Hypothalamus (tissue), 51 donors: ENCODE measurements at regions not wholly inside any gene's neighbourhood (a gene's known extent, or its start where the extent isn't known, plus 50 kb on each side); places are given as distances from the start of the nearest gene placed in this dataset.
A peak's percentile ranks its signal among the peaks of the same experiment; 100 is the strongest.

Source experiments
- DNase-seq, 51 donors: peaks; one replicate each; lab custom pipeline; 2025; lab: John Stamatoyannopoulos, UW

DNA sequence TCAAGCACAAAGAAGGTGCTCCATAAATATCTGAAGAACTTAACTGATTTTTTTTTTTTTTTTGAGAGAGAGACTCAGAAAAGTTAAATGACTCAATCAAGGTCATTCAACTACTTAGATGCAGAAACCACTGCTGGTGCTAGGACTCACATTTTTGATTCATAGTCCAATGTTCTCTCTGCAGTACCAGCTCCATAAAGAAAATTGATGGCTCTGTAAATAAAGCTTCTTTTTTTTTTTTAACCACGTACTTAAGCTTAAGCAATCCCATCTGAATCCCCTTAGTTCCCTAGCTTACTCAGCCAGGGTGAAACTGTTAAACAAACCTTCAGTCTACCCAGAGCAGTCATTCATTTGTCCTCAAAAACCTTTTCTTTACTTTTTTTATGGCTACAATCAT, 657.0 kb upstream of the WWC1 start:
- DNase-seq, result no peak

DNA sequence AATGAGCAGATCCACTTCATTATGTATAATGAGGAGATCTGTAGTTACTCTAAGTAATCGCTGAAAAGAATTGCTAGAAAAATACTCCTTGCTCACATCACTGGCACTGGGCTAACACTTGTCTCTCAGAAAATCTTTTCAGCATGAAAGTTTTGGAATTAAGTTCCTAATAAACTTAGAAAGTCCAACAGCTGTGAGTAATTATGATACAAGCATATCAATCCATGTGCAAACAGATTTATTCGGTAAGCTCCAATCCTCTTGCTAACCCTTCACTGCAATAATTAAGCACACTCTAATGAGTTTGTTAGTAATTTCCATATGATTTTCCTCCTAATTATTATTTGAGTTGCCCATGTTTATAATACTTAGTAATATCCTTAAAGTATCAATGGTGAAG, 652.6 kb upstream of the WWC1 start:
- DNase-seq, result no peak

DNA sequence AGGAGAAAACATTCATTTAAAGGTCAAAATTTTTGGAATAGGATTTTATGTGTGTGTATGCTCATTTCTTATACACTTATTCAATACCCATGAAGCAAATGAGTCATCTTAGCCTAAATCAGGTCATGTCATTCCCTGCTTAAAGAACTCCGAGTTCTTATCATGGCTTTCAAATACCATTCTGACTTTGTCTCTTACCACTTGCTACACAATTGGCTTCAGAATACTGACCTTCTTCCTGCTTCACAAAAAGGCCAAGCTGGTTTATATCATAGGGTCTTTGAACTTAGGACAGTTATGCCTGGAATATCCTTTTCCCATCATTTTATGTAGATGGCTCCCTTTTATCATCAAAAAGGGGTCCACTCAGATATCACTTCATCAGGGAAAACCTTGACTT, 652.2 kb upstream of the WWC1 start:
- DNase-seq, result no peak

DNA sequence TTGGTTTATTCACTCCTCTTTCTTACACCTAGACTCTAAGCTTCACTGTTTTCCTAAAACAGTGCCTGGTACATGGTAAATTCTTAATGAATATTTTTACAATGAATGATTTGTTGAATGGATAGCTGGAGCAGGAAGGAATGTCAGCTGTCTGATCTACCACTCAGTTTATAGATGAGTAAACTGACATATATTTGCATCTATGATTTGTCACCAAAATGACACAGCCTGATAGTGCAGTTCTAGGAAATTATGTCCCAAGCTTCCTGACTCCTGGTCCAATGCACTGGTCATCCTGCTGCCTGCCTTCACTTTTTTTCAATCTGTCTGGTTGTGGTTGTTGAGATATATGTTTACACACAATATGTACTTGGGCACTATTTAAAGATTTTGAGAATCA, 651.7 kb upstream of the WWC1 start:
- no peak for DNase-seq

DNA sequence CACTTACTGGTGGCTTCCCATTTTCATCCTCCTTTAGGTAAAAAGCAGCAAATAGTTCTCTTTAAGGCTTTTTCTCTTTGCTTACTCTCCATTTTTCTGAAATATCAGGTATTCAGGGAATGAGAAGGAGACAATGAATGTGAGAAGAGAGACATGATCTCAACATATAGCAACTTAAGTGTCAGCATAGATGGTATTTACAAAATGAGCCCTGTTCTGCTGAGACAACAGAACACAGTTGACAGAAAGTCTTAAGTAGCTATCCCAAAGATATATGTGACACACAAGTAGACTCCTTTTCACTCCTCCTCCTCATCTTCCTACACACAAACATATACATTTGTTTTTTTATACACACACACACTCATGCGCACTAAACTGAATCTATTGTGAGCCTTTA, 649.3 kb upstream of the WWC1 start:
- DNase-seq, result no peak

DNA sequence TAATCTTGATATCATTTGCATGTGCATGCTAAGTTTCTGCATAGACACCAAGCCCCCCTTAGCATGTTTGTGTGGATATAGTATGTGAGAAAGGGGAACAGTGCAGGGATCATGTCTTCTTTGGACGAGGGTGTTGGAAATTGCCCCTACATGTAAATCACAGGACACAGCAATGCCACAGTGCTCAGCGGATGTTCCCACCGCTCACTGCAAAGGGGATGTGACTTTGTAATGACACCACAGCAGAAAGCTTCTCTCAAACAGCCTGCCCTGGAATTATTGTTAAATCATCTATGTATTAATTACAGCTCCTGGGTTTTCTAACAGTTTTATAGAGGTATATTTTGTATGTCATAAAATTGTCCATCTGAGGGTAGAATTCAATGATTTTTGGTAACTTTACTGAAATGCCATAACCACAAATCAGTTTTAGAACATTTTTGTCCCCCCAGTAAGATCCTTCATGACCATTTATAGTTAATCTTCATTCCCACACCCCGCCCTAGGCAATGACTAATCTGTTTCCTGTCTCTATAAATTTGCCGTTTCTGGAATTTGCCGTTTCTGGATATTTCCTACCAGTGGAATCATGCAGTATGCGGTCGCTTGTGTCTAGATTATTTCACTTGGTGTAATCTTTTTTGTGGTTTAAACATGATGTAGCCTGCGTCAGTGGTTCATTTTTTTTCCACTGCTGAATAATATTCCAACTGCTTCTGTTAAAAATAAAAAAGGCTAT, 648.5 kb upstream of the WWC1 start:
- DNase-seq, result no peak

DNA sequence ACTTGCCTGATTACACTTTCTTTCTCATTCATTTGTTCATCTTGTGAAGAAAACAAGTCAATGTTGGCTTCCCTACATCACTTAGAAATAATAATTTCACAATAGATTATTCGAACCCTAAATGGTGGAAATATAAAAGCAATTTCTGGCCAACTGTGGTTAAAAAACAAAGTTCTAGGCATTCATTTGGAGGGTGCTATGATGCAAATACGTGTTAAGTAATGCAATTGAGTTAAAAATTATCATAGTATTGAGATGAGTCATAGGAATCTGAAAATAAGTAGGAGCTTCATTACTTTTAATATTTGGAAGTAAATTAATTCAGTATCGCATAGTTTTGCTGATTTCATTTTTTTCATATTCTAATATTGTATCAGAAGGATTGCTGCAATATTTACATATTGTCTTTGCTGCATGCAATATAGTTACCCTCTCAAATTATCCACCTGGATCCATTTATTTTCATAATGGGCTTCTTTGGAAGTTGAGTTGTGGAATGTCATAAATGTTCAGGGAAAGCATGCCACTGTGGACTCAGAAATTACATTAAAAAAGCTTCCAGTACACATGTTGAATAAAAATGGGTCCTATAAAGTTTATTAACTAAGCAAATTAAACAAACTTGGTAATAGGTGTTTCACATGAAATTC, 647.7 kb upstream of the WWC1 start:
- no peak for DNase-seq

DNA sequence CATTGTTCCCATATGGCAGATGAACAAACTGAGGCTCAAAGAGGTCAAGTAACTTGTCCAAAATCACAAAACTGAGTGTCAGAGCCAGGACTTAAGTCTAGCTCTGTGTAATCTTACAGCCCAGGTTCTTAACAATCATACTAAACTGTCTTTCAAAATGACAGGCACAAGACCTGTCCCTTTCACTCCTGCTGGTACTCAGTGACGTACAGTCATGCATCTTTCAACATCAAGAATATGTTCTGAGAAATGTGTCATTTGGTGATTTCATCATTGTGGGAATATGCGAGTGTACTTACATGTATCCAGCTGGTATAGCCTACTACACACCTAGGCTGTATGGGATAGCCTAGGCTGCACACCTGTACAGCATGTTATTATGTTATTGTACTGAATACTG, 646.8 kb upstream of the WWC1 start:
- no peak for DNase-seq

DNA sequence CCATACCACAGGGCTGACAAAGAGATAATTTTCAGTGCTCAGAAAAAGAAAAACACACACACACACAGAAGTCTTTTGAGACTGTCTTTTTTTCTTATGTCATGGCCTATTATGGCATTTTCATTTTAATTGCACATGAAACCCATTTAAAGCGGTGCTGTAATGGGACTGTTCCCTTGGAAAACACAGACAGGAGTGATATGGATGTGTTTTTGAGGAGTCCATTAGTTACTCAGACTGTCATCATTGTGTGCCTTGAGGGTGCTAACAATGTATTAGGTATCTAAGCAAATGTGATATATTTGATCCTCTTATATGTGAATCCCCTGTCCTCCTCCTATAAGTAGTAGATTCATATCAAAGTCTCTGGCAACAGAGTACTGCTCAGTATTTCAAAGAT, 642.0 kb upstream of the WWC1 start:
- DNase-seq, result no peak

DNA sequence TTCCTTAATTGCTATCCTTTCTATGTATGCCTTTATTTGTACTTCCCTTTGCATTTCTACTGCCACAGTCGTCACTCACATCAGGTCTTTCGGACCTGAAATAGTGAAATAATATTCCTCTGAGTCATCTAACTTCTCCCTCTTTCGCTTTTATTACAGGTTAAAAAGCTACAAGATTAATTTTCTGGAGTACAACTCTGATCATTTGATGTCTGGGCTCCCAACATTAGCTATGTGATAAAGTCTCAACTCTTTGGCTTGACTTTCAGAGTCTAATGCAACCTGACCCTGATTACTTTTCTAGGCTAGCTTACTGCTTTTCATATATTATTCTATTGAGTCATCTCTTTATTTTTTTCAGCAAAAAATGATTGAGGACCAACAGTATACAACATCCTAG, 638.8 kb upstream of the WWC1 start:
- no peak for DNase-seq

DNA sequence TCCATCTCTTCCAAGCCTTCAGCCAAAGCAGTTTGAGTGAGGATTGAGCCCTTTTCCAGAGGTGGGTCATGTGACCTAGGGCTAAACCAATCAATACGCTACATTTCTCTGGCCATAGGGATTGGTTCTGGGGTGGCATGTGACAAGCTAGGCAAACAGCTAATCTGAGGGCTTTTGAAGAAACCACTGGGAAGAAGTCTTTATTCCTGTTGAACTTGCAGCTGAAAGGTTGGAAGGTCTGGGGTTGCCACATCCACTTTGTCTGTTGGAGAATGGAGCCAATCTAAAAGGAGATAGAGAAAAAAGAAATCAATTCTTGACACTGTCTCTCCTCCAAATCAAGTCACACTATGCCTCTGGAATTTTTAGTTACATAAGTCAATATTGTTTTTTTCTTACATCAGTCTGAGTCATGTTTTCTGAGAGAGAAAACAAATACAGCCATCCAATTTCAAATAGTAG, 637.8 kb upstream of the WWC1 start:
- DNase-seq, result no peak

DNA sequence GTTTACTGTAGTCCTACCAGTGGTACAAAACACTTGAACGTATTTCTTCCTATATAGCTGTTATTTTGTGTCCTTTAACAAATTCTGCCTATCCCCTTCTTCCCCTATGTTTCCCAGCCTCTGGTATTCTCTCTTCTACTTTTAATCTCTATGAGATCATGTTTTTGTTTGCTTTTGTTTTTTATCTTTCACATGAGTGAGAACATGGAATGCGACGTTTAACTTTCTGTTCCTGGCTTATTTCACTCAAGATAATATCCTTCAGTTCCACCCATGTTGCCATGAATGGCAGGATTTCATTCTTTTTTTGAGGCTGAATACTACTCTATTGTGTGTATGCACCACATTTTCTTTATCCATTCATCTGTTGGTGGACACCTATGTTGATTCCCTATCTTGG, 634.4 kb upstream of the WWC1 start:
- DNase-seq, result no peak

DNA sequence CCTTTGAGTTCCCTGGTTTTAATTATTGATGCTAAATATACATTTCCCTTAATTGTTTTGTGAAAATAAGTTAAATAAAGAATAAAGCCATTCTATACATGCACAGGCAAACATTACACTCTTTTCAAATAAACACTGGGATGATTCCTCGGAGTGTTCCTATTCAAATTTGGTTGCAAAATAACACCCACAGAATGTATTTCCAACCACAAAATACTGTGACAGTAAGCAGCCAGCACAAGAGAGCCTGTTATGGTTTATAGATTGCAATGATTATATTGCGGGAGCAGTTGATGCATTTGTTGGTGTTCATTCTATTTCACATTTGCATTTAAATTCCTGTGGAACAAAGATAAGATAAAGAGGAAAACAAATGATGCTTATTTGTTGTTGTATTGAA, 632.6 kb upstream of the WWC1 start:
- no peak for DNase-seq

DNA sequence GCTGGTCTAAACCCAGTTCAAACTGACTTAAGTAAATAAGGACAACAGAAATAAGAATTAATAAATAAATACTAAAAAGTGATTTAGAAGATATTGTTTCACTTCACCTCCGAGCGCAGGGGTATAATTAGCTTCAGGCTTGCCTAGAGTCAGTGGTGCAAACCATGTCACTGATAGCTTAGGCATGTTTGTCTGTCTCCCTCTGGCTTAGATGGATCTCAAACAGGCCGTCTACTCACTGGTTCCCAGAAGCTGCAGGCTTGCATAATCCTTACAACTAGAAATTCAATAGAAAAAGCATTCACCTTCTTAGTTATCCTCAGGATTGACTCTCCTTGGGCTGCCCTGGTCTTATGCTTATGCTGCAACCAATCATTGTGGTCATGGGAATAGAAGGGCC, 629.8 kb upstream of the WWC1 start:
- DNase-seq, result no peak

DNA sequence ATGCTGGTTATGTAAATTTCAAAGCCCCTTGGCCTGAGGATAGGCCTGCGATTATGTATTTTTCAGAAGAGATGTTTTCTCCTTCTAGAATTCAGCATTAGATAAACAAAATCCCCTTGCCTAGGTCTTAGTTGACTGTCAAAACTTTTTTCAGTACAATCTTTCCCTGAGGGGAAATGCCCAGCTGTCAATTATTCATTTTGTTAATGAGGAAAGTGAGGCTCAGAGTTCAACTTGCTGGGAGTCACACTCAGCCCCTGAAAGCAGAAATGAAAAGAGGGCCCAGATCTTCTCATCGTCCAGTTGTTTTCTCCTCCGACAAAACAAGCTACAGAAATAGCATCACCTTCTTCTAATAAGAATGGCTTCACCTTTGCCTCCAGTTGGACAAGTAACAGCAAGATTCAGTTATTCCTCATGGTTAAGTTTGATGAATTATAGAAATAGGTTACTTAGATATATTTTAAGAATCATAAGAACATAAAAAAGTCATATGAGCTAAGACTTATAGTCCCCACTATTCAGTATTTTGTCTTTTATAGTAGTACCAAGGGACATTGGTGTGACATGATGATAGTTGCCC, 627.1 kb upstream of the WWC1 start:
- no peak for DNase-seq

DNA sequence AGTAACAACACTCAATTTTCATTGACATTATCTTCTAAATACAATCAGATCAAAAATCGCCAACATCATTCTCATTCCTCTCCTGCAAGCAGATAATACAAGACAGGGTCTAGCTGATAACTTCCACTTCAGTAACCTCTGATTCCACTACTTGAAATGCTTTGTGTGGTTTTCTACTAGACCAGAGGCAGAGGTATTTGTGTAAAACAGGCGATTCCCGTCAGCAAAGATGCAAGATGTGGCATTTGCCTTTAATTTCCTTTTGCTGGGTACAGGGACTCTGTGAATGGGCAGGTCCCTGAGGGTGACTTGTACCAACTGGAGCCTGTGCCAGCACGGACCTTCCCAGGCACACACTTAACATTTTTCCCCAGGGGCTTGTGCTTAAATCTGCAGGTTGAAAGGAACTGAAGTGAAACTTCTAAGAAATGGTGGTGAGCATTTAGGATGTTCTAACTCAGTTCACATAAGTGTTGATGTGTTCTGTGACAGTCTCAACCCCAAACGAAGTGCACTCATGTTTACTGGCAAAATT, 625.5 kb upstream of the WWC1 start:
- DNase-seq, result no peak

DNA sequence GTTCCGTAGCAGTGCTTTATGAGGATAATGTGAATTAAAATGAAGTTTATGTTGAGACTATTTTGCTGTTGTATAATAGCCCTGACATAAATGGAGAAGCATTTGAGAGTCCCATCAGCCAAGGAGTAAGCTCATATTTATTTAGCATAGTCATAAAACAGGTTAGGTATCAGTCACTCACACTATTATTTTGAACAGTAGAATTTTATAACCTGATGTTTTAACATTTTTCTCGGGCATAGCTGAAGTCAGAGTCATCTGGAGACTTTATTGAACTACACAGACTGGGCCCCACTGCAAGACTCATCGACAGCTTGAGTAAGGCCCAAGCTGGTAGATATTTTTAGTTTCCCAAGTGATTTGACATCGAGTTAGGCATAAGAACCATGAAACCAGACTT, 620.3 kb upstream of the WWC1 start:
- DNase-seq, result no peak

DNA sequence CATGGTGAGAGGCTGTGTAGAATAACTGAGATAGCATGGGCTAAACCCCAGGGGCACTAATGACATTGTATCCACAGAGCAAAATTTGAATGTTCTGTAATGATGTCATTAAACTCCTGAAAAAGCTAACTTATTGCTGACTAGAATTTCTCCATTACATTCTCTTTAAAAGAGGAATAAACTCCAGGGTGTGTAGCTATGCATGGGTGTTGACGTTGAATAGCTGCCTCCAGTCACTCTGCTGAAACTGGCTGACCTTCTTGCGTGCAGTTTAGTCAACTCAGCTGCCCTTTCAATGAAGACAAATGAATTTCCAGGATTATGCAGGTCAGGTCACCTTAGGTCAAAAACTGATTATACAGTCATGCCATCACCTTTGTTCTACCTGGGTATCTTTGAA, 617.5 kb upstream of the WWC1 start:
- DNase-seq, result no peak

DNA sequence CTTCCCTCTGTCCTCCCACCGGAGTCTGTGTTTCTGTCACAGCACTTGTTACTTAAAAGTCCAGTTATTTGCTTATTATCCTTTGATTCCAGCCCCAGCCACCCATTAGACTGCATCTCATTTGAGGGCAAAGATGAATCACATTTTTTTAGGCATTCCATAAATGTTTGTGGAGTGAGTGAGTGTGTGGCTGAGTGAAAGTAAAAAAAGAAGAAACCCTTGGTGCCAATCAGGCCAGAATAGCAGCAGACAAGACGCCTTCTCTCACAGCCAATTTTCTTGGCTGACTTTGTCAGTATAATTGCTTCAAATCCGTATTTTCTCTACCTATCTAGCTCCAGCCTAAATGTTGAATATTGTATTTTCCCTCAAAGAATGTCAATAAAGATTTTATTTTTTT, 613.0 kb upstream of the WWC1 start:
- no peak for DNase-seq

DNA sequence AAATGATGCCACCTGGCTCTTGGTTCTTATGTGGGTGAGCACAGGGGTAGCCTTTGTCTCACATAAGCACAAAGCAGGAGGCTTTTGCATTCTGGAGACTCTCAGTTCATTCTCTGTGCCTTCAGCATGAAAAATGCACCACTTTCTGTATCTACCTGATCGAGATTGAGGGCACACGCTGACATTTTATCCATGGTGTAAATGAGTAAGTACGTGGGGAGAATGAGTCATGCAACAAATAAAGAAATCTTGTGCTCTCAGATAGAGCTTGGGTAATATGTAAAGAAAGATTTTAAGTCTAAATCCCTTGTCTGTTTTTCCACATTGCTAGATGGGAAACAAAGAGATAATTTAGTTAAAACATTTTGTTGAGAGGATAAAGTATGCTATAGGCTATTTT, 607.2 kb upstream of the WWC1 start:
- peak in 1 of 51 donors; percentile 6 for DNase-seq

DNA sequence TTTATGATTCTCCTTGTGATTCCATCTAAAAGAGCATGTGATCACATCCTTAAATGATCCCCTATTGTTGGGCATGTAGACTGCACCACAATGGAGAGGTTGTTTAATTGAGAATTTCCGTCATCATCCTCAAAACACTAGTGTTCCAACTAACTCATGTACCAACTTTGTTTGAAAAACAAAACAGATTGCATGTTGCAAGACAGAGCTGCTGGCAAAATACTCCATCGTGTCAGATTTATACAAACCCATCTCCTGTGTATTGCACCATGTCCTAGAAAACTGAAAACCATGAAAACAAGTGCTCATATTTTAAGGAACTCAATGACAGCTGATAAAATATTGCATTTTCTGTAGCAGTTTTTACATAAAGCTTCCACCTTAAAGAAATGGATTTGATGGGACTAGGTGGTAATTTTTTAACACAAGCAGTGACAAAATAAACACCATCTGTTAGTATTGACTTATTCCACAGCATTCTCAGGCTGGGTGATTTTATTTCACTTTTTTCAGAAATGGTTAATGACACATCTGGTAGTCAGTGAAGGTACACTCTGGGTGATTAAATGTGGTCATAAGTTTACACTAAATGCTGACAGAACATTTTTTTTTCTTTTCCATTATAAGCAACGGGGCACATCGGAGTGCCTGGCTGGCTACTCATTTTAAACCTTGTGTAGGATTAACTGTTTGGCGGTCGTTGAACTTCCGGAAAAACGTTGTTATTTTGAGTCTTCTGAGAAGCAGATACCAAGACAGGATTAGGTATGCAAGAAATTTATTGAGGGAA, 602.9 kb upstream of the WWC1 start:
- DNase-seq, result no peak
